Mesenchymal stem cell (in vitro differentiated cells and primary cell): ENCODE measurements at regions not wholly inside any gene's neighbourhood (a gene's known extent, or its start where the extent isn't known, plus 50 kb on each side); places are given as distances from the start of the nearest gene placed in this dataset.
A peak's percentile ranks its signal among the peaks of the same experiment; 100 is the strongest.

Experiments used
- DNase-seq: peaks from one replicate; pipeline ENCODE4 v3.0.0-alpha.2; 2013
- H2AFZ ChIP-seq: one replicate; pipeline ENCODE4 v1.6.1; 2013; ENCODE audit warnings: low read depth, mild to moderate bottlenecking, control low read depth, inconsistent platforms, low read length, moderate library complexity
- H2AK5ac ChIP-seq: 2 replicates; pipeline ENCODE4 v1.6.1; 2013; ENCODE audit warnings: low read length, moderate library complexity, mild to moderate bottlenecking, inconsistent platforms; ENCODE audit not compliant: severe bottlenecking
- H2BK120ac ChIP-seq: one replicate; pipeline ENCODE4 v1.6.1; 2013; ENCODE audit warnings: low read depth, mild to moderate bottlenecking, inconsistent platforms, low read length, moderate library complexity
- H2BK12ac ChIP-seq, 2 experiments: one replicate each; pipeline ENCODE4 v1.6.1; 2013; ENCODE audit warnings: inconsistent platforms in 2 of 2, low read length in 2 of 2, mild to moderate bottlenecking in 2 of 2, moderate library complexity in 2 of 2, control low read depth in 1 of 2
- H2BK15ac ChIP-seq: one replicate; pipeline ENCODE4 v1.6.1; 2013; ENCODE audit warnings: mild to moderate bottlenecking, low read depth, inconsistent platforms; ENCODE audit not compliant: poor library complexity, severe bottlenecking
- H2BK5ac ChIP-seq: 2 replicates; pipeline ENCODE4 v1.6.1; 2013; ENCODE audit warnings: low read depth, mild to moderate bottlenecking, low read length, control low read depth, inconsistent platforms; ENCODE audit not compliant: poor library complexity, severe bottlenecking
- H3K14ac ChIP-seq, 2 experiments: one replicate each; pipeline ENCODE4 v1.6.1; 2013; ENCODE audit warnings: inconsistent platforms in 2 of 2, low read length in 2 of 2, control low read depth in 1 of 2, mild to moderate bottlenecking in 1 of 2, moderate library complexity in 1 of 2
- H3K18ac ChIP-seq, 2 experiments: one replicate each; pipeline ENCODE4 v1.6.1; 2013; ENCODE audit warnings: inconsistent platforms in 2 of 2, low read length in 2 of 2, control low read depth in 1 of 2, low read depth in 1 of 2, mild to moderate bottlenecking in 1 of 2
- H3K23ac ChIP-seq, 2 experiments: one replicate each; pipeline ENCODE4 v1.6.1; 2013; ENCODE audit warnings: inconsistent platforms in 2 of 2, low read length in 2 of 2, mild to moderate bottlenecking in 2 of 2, moderate library complexity in 2 of 2, control low read depth in 1 of 2
- H3K27ac ChIP-seq: 2 replicates; pipeline ENCODE4 v1.5.1; 2013; ENCODE audit warnings: mild to moderate bottlenecking, moderate library complexity, low read length, control low read depth, inconsistent platforms; ENCODE audit not compliant: poor library complexity, severe bottlenecking
- H3K27me3 ChIP-seq, 2 experiments: 2 replicates each; pipeline versions ENCODE4 v1.6.1 to v1.7.0; 2013; ENCODE audit warnings: low read length in 2 of 2, mild to moderate bottlenecking in 2 of 2, moderate library complexity in 2 of 2, control low read depth in 1 of 2, inconsistent platforms in 1 of 2; ENCODE audit not compliant: control insufficient read depth in 1 of 2, insufficient read depth in 1 of 2
- H3K36me3 ChIP-seq, 2 experiments: 2 replicates each; pipeline versions ENCODE4 v1.6.1 to v1.7.0; 2013; ENCODE audit warnings: low read length in 2 of 2, control low read depth in 1 of 2, inconsistent platforms in 1 of 2, low read depth in 1 of 2, mild to moderate bottlenecking in 1 of 2; ENCODE audit not compliant: insufficient read depth in 2 of 2, control insufficient read depth in 1 of 2
- H3K4ac ChIP-seq, 2 experiments: one replicate each; pipeline ENCODE4 v1.6.1; 2013; ENCODE audit warnings: inconsistent platforms in 2 of 2, low read length in 2 of 2, mild to moderate bottlenecking in 2 of 2, moderate library complexity in 2 of 2, control low read depth in 1 of 2, low read depth in 1 of 2
- H3K4me1 ChIP-seq: 2 replicates; pipeline ENCODE4 v1.6.1; 2013; ENCODE audit warnings: low read depth, low read length, control low read depth; ENCODE audit not compliant: control insufficient read depth, insufficient read depth
- H3K4me2 ChIP-seq: 2 replicates; pipeline ENCODE4 v1.6.1; 2013; ENCODE audit warnings: low read length, mild to moderate bottlenecking, inconsistent platforms; ENCODE audit not compliant: poor library complexity, severe bottlenecking
- H3K4me3 ChIP-seq, 2 experiments: 2 replicates each; pipeline versions ENCODE4 v1.5.1 to v1.7.0; 2013; ENCODE audit warnings: low read length in 2 of 2, mild to moderate bottlenecking in 2 of 2, control low read depth in 1 of 2, low read depth in 1 of 2; ENCODE audit not compliant: insufficient read depth in 1 of 2
- H3K79me1 ChIP-seq: replicated peaks from 2 replicates; pipeline ENCODE4 v1.6.1; 2013; ENCODE audit warnings: mild to moderate bottlenecking, control low read depth, low read length, inconsistent platforms; ENCODE audit not compliant: poor library complexity, severe bottlenecking
- H3K9ac ChIP-seq: 2 replicates; pipeline ENCODE4 v1.7.0; 2013; ENCODE audit warnings: mild to moderate bottlenecking, low read length, moderate library complexity
- H3K9me3 ChIP-seq: 2 replicates; pipeline ENCODE4 v1.7.0; 2013; ENCODE audit warnings: mild to moderate bottlenecking, low read length; ENCODE audit not compliant: control insufficient read depth
- H4K8ac ChIP-seq: one replicate; pipeline ENCODE4 v1.6.1; 2013; ENCODE audit warnings: inconsistent platforms, mild to moderate bottlenecking, low read length, moderate library complexity
- H4K91ac ChIP-seq: one replicate; pipeline ENCODE4 v1.6.1; 2013; ENCODE audit warnings: mild to moderate bottlenecking, low read length, inconsistent platforms
- WGBS: methylation state at CpG from one replicate; pipeline ENCODE4 v1.1.7; 2013; ENCODE audit warnings: mixed read lengths; 5-methylcytosine and 5-hydroxymethylcytosine counted together

DNA sequence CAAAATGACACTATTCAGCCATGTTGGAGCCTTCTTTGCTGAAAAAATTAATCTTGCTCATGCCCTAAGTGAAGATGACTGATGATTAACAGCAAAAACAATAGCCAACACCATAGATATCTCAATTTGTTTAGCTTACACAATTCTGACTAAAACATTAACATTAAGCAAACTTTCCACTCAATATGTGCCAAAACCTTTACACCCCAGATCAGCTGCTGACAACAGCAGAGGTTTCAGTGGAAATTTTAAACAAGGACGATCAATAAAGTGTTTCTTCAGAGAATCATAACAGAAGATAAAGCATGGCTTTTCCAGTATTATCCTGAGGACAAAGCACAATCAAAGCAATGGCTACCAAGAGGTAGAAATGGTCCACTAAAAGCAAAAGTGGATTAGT is 254.4 kb upstream of the GRAMD2B start:
- H3K27me3 ChIP-seq, result no peaks in the 10 kb centered on the region
- no peak overlapping the region for H4K8ac ChIP-seq
- no peak overlapping the region for H2BK15ac ChIP-seq
- H3K14ac ChIP-seq, result no peak overlapping the region
- no peak overlapping the region for H3K4ac ChIP-seq
- no peak overlapping the region for H3K9ac ChIP-seq
- no peak for DNase-seq
- H3K9me3 ChIP-seq, result peaks cover 38% of the 10 kb centered on the region
- no peak overlapping the region for H2BK5ac ChIP-seq
- H3K27ac ChIP-seq, result no peak overlapping the region
- H3K23ac ChIP-seq, result no peak overlapping the region
- no peak overlapping the region for H2BK12ac ChIP-seq
- WGBS, result 82% methylated on average over 1 of the region's 1 CpG
- no peak overlapping the region for H3K4me3 ChIP-seq
- H3K4me2 ChIP-seq, result no peak overlapping the region
- no peak overlapping the region for H2AFZ ChIP-seq
- no peak overlapping the region for H2AK5ac ChIP-seq
- H3K79me1 ChIP-seq, result no peaks in the 10 kb centered on the region
- no peak overlapping the region for H2BK120ac ChIP-seq
- no peaks in the 10 kb centered on the region for H3K36me3 ChIP-seq
- no peaks in the 10 kb centered on the region for H3K4me1 ChIP-seq
- no peak overlapping the region for H4K91ac ChIP-seq
- no peak overlapping the region for H3K18ac ChIP-seq

DNA sequence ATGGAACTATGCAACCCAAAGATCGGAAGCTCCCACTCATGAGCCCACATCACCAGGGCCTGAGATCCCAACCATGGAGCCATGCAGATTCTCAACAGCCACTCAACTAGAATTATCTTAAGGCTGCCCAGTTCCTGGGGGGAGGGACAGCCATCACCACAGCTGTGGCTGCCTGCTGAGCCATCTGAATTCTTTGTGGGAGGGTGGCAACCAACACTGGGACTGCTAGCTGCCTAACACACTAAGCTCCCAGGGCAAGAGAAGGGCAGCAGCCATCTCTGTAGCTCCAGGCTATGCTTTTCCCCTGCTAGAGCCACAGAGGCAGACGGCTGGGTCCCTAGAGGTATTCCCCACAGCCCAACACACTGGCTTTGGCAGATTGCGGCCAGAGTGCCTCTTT is 251.3 kb upstream of the GRAMD2B start:
- no peak overlapping the region for H2AFZ ChIP-seq
- H3K4me3 ChIP-seq, result no peak overlapping the region
- H2BK12ac ChIP-seq, result no peak overlapping the region
- no peak overlapping the region for H4K91ac ChIP-seq
- H2BK120ac ChIP-seq, result no peak overlapping the region
- H4K8ac ChIP-seq, result no peak overlapping the region
- H3K9me3 ChIP-seq, result peaks cover 22% of the 10 kb centered on the region
- DNase-seq, result no peak
- H3K23ac ChIP-seq, result no peak overlapping the region
- WGBS, result 93% methylated on average over 3 of the region's 3 CpGs
- no peak overlapping the region for H3K9ac ChIP-seq
- H2BK15ac ChIP-seq, result no peak overlapping the region
- H3K14ac ChIP-seq, result no peak overlapping the region
- no peak overlapping the region for H2BK5ac ChIP-seq
- H3K4me1 ChIP-seq, result no peaks in the 10 kb centered on the region
- H3K4ac ChIP-seq, result no peak overlapping the region
- no peak overlapping the region for H2AK5ac ChIP-seq
- H3K27ac ChIP-seq, result no peak overlapping the region
- H3K18ac ChIP-seq, result no peak overlapping the region
- no peaks in the 10 kb centered on the region for H3K27me3 ChIP-seq
- no peaks in the 10 kb centered on the region for H3K36me3 ChIP-seq
- H3K79me1 ChIP-seq, result no peaks in the 10 kb centered on the region
- H3K4me2 ChIP-seq, result no peak overlapping the region

DNA sequence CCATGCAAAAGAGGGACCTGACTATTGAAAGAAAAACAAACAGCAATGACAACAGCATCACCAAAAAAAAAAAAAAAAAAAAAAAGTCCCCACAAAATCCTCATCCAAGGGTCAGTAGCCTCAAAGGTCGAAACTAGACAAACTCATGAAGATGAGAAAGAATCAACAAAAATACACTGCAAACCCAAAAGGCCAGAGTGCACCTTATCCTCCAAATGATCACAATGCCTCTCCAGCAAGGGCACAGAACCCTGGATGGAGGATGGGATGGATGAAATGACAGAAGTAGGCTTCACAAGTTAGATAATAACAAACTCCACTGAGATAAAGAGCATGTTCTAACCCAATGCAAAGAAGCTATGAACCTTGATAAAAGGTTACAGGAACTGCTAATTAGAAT is 250.4 kb upstream of the GRAMD2B start:
- Histone ChIP-seq H3K4me1 (no peaks in the 10 kb centered on the region), H3K27ac (no peak overlapping the region), H4K8ac (no peak overlapping the region), H3K27me3 (no peaks in the 10 kb centered on the region), H2BK5ac (no peak overlapping the region), H3K36me3 (no peaks in the 10 kb centered on the region), H3K4ac (no peak overlapping the region), H3K9me3 (peaks cover 13% of the 10 kb centered on the region), H3K23ac (no peak overlapping the region), H3K4me3 (no peak overlapping the region), H3K4me2 (no peak overlapping the region), H3K9ac (no peak overlapping the region), H3K18ac (no peak overlapping the region), H2AK5ac (no peak overlapping the region), H2AFZ (no peak overlapping the region), H3K14ac (no peak overlapping the region), H2BK15ac (no peak overlapping the region), H3K79me1 (no peaks in the 10 kb centered on the region), H4K91ac (no peak overlapping the region), H2BK120ac (no peak overlapping the region), H2BK12ac (no peak overlapping the region)
- no peak for DNase-seq
- WGBS, result 100% methylated on average over 1 of the region's 1 CpG

DNA sequence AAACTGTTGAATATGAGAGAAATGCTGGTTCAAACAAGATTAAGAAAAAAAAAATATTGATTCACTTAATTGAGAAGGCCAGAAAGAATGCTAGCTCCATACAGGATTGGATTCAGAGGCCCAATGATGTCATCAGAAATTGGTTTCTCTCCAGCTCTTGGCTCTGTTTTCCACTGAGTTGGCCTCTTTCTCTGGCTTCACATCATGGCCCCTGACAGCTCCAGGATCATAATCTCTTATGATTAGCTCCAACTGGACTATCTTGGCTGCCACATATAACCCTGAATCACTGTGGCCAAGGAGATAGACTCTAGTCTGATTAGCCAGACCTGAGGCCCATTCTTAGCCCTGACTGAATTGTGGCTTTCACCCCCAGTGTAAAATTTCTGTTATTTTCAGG is 244.7 kb upstream of the GRAMD2B start:
- Histone ChIP-seq H3K4me2 (no peak overlapping the region), H3K4me1 (no peaks in the 10 kb centered on the region), H2BK120ac (no peak overlapping the region), H2BK12ac (no peak overlapping the region), H3K4ac (no peak overlapping the region), H3K14ac (no peak overlapping the region), H3K36me3 (no peaks in the 10 kb centered on the region), H2BK5ac (no peak overlapping the region), H3K79me1 (no peaks in the 10 kb centered on the region), H3K27ac (no peak overlapping the region), H3K27me3 (no peaks in the 10 kb centered on the region), H2AFZ (no peak overlapping the region), H4K91ac (no peak overlapping the region), H3K4me3 (no peak overlapping the region), H3K23ac (no peak overlapping the region), H3K9me3 (peaks cover 4% of the 10 kb centered on the region), H3K9ac (peak overlapping the region; percentile 26), H2BK15ac (no peak overlapping the region), H4K8ac (no peak overlapping the region), H3K18ac (no peak overlapping the region), H2AK5ac (no peak overlapping the region)
- DNase-seq, result no peak
